Esophagus (tissue), 2 donors: ENCODE measurements at regions not wholly inside any gene's neighbourhood (a gene's known extent, or its start where the extent isn't known, plus 50 kb on each side); places are given as distances from the start of the nearest gene placed in this dataset.

ENCODE experiments used
- H3K27ac ChIP-seq, 2 donors: one replicate each; pipeline ENCODE4 v1.5.1; 2013; ENCODE audit warnings: low read depth in 2 of 2, mild to moderate bottlenecking in 2 of 2, inconsistent platforms in 1 of 2, low read length in 1 of 2, moderate library complexity in 1 of 2
- H3K27me3 ChIP-seq, 2 donors: one replicate each; pipeline ENCODE4 v1.6.1; 2013; ENCODE audit warnings: low read length in 2 of 2, control low read depth in 1 of 2, mild to moderate bottlenecking in 1 of 2; ENCODE audit not compliant: insufficient read depth in 2 of 2, control insufficient read depth in 1 of 2
- H3K36me3 ChIP-seq, 2 donors: one replicate each; pipeline ENCODE4 v1.6.1; 2013; ENCODE audit warnings: low read length in 1 of 2; ENCODE audit not compliant: control insufficient read depth in 2 of 2, insufficient read depth in 2 of 2
- H3K4me1 ChIP-seq, 2 donors: one replicate each; pipeline ENCODE4 v1.6.1; 2013; ENCODE audit warnings: low read length in 1 of 2; ENCODE audit not compliant: control insufficient read depth in 2 of 2, insufficient read depth in 2 of 2
- H3K4me3 ChIP-seq, 2 donors: one replicate each; pipeline ENCODE4 v1.5.1; 2013; ENCODE audit warnings: low read length in 2 of 2, mild to moderate bottlenecking in 2 of 2, low read depth in 1 of 2, moderate library complexity in 1 of 2
- H3K9me3 ChIP-seq, 2 donors: one replicate each; pipeline ENCODE4 v1.6.1; 2013; ENCODE audit warnings: mild to moderate bottlenecking in 2 of 2, low read depth in 1 of 2, low read length in 1 of 2, moderate library complexity in 1 of 2; ENCODE audit not compliant: control insufficient read depth in 2 of 2, insufficient read depth in 1 of 2
- WGBS, 2 donors: extraction: QIAGEN DNeasy Blood & Tissue Kit; methylation state at CpG; one replicate each; pipeline ENCODE4 v1.1.7; 2013; 5-methylcytosine and 5-hydroxymethylcytosine counted together
- donor health status: healthy with polysubstance abuse.
- donor health status: Bipolar disorder and iron deficiency.

DNA sequence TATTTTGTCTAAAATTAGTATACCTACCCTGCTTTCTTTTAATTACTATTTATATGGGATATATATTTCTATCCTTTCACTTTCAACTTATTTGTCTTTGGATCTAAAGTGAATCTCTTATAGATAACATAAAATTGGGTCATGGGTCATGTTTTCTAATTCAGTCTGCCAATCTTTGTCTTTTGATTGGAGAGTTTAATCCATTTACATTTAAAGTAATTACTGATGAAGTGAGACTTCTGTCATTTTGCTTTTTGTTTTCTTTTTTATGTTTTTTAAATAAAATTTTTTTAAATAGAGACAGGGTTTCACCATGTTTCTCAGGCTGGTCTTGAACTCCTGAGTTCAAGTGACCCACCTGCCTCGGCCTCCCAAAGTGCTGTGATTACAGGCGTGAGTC, 50.5 kb upstream of the PRDM1 start:
- H3K27ac ChIP-seq: no peak overlapping the region
- H3K9me3 ChIP-seq: no peaks in the 10 kb centered on the region
- no peaks in the 10 kb centered on the region for H3K27me3 ChIP-seq
- no peaks in the 10 kb centered on the region for H3K36me3 ChIP-seq
- H3K4me1 ChIP-seq: no peaks in the 10 kb centered on the region
- WGBS, 2 donors: 93 to 95% methylated on average over 2 of the region's 2 CpGs
- H3K4me3 ChIP-seq: no peak overlapping the region

DNA sequence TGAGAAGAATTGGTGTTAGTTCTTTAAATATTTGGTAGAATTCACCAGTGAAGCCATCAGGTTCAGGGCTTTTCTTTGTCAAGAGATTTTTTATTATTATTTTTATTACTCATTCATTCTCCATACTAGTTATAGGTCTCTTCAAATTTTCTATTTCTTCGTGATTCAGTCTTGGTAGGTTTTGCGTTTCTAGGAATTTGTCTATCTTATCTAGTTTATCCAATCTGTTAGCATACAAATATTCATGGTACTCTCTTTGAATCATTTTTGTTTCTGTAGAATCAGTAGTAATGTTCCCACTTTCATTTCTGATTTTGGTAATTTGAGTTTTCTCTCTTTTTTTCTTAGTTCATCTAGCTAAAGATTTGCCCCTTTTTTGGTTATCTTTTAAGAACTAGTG, 52.3 kb upstream of the PRDM1 start:
- Histone ChIP-seq H3K9me3 (no peaks in the 10 kb centered on the region), H3K27ac (no peak overlapping the region), H3K4me1 (no peaks in the 10 kb centered on the region), H3K36me3 (no peaks in the 10 kb centered on the region), H3K4me3 (no peak overlapping the region), H3K27me3 (no peaks in the 10 kb centered on the region)
- WGBS, 2 donors: 87 to 88% methylated on average over 2 of the region's 2 CpGs

DNA sequence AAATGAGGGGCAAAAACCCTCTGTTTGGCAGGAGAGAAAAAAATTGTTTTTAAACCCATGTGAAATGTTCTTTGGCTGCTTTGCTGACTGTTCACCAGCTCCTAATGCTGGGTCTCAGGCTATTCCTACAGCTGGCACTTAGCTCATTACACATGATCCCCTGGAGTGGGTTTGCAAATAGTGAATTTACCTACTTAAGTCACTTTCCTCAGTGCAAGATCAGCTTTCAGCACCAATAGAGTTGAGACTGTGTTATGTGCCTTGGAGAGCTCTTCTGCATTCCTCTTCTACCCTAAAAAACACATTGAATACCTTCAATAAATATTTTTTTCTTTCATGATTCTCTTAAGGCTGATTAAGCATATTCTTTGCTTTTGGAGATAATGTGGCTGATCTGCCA, 58.4 kb upstream of the PRDM1 start:
- H3K36me3 ChIP-seq: no peaks in the 10 kb centered on the region
- no peak overlapping the region for H3K4me3 ChIP-seq
- H3K27ac ChIP-seq: no peak overlapping the region
- H3K4me1 ChIP-seq: no peaks in the 10 kb centered on the region
- no peaks in the 10 kb centered on the region for H3K27me3 ChIP-seq
- no peaks in the 10 kb centered on the region for H3K9me3 ChIP-seq

DNA sequence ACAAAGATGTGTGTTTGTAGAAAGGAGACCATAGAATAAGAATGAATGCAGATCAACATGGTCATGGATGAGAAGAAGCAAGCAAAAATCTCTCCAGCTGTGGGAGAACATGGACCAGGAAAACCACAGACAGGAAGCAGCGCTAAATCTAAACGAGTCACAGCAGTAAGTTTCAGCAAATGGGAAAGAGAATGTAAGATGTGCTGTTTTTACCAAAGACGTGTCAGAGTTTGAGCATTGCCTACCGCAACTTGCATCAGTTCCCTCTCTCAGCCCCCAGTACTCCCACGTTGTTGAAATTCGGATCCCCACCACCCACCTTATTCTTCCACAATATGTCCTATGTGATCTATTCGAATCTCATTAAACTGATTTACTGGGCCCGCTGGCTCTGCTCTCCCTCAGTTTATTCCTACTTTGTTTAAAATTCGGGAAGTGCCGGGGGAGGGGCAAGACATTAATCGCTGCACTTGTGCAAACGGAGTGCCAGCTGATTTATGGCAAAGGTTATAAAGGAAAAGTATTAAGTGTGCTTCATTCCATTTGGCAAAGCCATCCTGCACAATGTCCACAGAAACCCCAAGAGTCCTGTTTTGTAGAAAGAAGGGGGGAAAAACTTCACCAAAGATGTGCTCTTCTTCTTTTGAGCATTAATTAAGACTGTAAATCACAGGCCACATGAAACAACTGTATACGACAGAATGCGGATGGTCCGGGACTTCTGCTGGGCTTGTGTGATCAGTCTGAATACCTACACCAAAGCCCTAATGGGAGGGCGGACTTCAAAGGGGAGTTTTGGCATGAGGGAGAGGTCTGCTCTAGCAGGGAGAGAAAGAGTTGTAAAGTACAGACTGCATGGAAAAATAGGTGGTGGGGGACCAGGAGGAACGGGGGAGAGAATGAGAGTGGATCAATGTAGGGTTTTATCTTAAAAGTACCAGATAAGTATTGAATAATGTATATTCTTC, 59.1 kb upstream of the PRDM1 start:
- 55 to 65% methylated on average over 17 of the region's 17 CpGs for whole genome bisulfite sequencing, 2 donors
- Histone ChIP-seq H3K36me3 (no peaks in the 10 kb centered on the region), H3K4me1 (no peaks in the 10 kb centered on the region), H3K9me3 (no peaks in the 10 kb centered on the region), H3K27ac (no peak overlapping the region), H3K4me3 (no peak overlapping the region), H3K27me3 (no peaks in the 10 kb centered on the region)

DNA sequence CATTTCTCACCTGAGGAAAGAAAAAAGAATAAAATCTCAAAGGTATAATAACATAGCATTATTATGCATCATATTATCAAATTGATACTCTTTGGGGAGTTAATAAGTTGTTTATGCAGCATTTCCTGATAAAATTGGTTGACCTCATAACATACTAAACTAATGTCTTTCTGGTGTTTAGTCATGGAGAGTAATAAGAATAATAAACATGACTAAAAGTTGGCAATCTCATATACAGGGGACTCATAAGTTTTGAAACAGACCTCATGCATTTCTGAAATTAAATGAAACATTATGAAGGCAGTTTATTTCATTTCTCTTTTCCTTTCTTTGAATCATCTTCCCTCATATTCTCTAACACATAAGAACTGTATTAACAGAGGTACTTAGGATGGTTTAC, 60.5 kb upstream of the PRDM1 start:
- H3K27ac ChIP-seq: no peak overlapping the region

DNA sequence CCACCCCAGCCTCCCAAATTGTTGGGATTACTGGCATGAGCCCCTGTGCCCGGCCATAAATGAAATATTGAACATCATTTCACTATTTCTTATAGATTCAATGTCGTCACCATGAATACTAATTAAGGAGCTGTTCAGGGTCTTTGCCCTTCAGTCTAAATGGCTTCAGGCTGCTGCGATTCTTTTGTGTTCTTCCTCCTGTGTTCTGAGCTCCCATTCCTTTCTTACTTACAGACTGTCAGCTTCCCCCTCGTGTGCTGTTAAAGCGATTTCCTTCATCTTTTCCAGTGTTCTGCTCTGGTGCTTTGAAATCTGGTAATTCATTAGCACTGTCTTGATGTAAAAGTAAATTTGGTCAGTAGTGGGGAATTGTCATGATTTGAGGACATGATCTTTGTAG, 63.3 kb upstream of the PRDM1 start:
- Histone ChIP-seq H3K9me3 (no peaks in the 10 kb centered on the region), H3K27ac (no peak overlapping the region), H3K36me3 (no peaks in the 10 kb centered on the region), H3K27me3 (no peaks in the 10 kb centered on the region), H3K4me3 (no peak overlapping the region), H3K4me1 (no peaks in the 10 kb centered on the region)
- 92 to 93% methylated on average over 5 of the region's 5 CpGs for WGBS, 2 donors

More for the DNA sequence above, 60.5 kb upstream of the PRDM1 start:
- no peak overlapping the region for H3K4me3 ChIP-seq
- H3K9me3 ChIP-seq: no peaks in the 10 kb centered on the region
- H3K4me1 ChIP-seq: no peaks in the 10 kb centered on the region
- H3K36me3 ChIP-seq: no peaks in the 10 kb centered on the region
- no peaks in the 10 kb centered on the region for H3K27me3 ChIP-seq

DNA sequence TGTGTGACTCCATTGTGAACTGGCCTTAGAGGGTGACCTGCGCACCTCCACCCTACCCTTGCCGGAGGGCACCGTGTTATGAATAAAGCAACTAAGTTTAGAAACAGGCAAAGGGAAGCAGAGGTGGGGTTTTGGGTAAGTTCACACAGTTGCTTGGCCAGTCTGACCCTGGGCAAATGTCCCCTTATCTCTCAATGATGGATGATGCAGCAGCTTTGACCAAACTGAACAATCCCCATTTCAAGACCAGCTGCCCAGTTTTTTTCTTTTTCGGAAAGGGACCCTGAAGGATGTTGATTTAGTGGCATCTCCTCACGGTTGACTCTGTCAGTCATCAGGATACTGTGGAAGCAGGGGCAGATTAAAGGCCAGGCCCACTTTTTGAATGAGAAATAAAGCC, 68.7 kb upstream of the PRDM1 start:
- Histone ChIP-seq H3K27me3 (no peaks in the 10 kb centered on the region), H3K36me3 (no peaks in the 10 kb centered on the region)
- 79 to 86% methylated on average over 5 of the region's 5 CpGs for WGBS, 2 donors

DNA sequence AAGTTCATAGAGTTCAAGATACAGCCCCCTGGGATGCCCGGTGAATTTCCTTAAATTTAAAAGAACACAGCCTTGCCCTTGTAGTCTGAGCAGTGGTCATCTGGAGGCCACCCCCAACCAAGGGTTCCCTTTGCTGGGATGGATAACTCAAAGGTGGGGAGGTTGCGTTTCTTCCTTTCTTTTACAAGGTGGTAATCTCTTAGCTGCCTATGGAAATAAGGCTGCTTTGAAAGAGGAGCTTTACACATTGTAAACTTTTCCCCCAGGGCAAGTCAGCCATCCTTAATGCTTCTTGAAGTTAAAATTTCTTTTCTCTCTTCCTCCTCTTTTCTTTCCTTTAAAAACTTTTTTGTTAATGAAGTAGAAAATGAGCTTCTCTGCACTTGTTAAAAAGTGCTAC, 71.2 kb upstream of the PRDM1 start:
- Histone ChIP-seq H3K4me3 (no peak overlapping the region), H3K27me3 (no peaks in the 10 kb centered on the region), H3K4me1 (no peaks in the 10 kb centered on the region), H3K9me3 (no peaks in the 10 kb centered on the region), H3K27ac (no peak overlapping the region), H3K36me3 (no peaks in the 10 kb centered on the region)
- 62 to 66% methylated on average over 2 of the region's 2 CpGs for WGBS, 2 donors

More for the DNA sequence above, 68.7 kb upstream of the PRDM1 start:
- no peaks in the 10 kb centered on the region for H3K4me1 ChIP-seq
- no peak overlapping the region for H3K4me3 ChIP-seq
- H3K27ac ChIP-seq: no peak overlapping the region
- H3K9me3 ChIP-seq: no peaks in the 10 kb centered on the region

DNA sequence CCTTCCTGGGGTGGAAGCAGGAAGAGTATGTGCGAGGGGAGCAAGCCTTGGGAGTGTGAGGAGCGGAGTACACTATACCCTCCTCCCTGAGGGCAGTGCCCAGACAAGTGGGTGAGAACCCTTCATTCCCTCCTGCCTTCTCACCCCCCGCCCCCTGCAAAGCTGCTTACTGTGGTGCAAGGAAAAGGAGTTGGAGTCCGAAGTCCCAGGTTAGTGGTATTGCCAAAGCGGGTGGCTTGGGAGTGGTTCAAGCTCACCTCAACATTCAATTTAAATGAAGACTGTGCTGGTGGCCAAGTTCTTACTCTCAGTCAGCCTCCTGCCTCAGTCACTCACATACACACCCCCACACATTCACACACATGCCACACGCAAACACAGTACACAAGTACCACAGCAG, 74.7 kb upstream of the PRDM1 start:
- H3K27ac ChIP-seq: no peak overlapping the region
- H3K4me3 ChIP-seq: no peak overlapping the region
- 96% methylated on average over 6 of the region's 6 CpGs for WGBS, 2 donors
- no peaks in the 10 kb centered on the region for H3K27me3 ChIP-seq
- H3K9me3 ChIP-seq: no peaks in the 10 kb centered on the region
- no peaks in the 10 kb centered on the region for H3K36me3 ChIP-seq
- H3K4me1 ChIP-seq: no peaks in the 10 kb centered on the region

DNA sequence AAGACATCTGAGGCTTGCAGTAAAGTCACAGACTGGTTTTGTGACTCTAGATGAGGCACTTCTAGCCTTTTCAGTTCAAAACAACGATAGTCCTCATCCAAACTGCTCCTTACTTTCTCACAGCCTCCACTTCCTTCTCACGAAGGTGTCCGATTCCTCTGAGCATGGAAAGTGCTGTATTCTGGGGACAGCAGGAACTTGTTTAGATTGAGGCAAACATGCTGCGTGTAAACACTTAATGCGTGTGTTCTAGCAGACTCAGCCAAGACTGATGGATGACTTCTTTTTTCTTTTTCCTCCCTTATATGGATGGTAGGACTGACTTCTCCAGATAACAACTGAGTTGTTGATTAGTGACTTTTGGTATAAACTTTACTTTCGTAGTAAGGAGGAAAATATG, 80.2 kb upstream of the PRDM1 start:
- Histone ChIP-seq H3K36me3 (no peaks in the 10 kb centered on the region), H3K4me1 (no peaks in the 10 kb centered on the region), H3K9me3 (no peaks in the 10 kb centered on the region), H3K27ac (no peak overlapping the region), H3K27me3 (no peaks in the 10 kb centered on the region), H3K4me3 (no peak overlapping the region)
- 68 to 77% methylated on average over 6 of the region's 6 CpGs for WGBS, 2 donors
